OCI-LY3 (cell line): ENCODE measurements at regions not wholly inside any gene's neighbourhood (a gene's known extent, or its start where the extent isn't known, plus 50 kb on each side); places are given as distances from the start of the nearest gene placed in this dataset.

ENCODE experiments used
- EZH2phosphoT487 ChIP-seq: fragments of 200-600 bp; shearing (Covaris generic); IDR thresholded peaks from 2 replicates; pipeline ENCODE4 v1.6.1; 2018; ENCODE audit warnings: antibody characterized with exemption, mixed run types, low read depth
- TF ChIP-seq, protein P1 (sequence below): fragments of 200-600, 300-600 bp; sonication (generic); IDR thresholded peaks from 2 replicates; pipeline ENCODE4 v1.5.1; 2014; ENCODE audit warnings: antibody characterized with exemption, low read length, low read depth

DNA sequence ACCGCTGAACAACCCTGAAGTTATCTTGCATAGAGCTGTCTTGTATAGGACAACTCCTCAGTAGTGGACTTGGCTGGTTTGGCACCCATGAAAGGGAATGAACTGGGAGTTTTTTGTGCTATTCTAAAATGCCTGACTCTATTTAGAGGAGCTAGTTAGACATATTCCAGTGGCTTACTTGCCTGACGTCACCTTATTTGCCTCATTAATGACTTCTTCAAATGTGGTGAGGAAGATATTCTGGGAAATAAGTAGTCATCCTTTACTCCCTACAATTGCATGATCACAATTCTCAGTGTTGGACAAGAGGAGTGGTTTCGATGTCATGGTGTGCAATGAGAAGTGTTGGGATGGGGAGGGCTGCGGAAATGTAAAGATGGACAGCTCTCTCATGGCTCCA, 509.2 kb upstream of the MDFIC2 start:
- TF ChIP-seq, protein P1, sequence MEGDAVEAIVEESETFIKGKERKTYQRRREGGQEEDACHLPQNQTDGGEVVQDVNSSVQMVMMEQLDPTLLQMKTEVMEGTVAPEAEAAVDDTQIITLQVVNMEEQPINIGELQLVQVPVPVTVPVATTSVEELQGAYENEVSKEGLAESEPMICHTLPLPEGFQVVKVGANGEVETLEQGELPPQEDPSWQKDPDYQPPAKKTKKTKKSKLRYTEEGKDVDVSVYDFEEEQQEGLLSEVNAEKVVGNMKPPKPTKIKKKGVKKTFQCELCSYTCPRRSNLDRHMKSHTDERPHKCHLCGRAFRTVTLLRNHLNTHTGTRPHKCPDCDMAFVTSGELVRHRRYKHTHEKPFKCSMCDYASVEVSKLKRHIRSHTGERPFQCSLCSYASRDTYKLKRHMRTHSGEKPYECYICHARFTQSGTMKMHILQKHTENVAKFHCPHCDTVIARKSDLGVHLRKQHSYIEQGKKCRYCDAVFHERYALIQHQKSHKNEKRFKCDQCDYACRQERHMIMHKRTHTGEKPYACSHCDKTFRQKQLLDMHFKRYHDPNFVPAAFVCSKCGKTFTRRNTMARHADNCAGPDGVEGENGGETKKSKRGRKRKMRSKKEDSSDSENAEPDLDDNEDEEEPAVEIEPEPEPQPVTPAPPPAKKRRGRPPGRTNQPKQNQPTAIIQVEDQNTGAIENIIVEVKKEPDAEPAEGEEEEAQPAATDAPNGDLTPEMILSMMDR, result no peak
- TF ChIP-seq EZH2phosphoT487, result no peak
